GM10248 (cell line): ENCODE measurements at regions not wholly inside any gene's neighbourhood (a gene's known extent, or its start where the extent isn't known, plus 50 kb on each side); places are given as distances from the start of the nearest gene placed in this dataset.

Experiments
- CTCF ChIA-PET: fragments of 300-600 bp; sonication (Branson Sonifier 250); formaldehyde crosslinking; extraction: SDS; loops from one replicate; lab custom pipeline; 2021; ENCODE audit warnings: antibody characterized with exemption; lab: Yijun Ruan, JAX
- POLR2A ChIA-PET: fragments of 350-650 bp; sonication (Branson Sonifier 250); formaldehyde crosslinking; extraction: SDS; loops from one replicate; lab custom pipeline; 2020; ENCODE audit warnings: antibody characterized with exemption; lab: Yijun Ruan, JAX
- DNase-seq: peaks from one replicate; pipeline ENCODE4 v3.0.0; 2012; ENCODE audit errors: extremely low spot score
- CTCF ChIP-seq: IDR thresholded peaks from 2 replicates; pipeline ENCODE4 v1.5.1; 2012; ENCODE audit warnings: mild to moderate bottlenecking, low read depth; ENCODE audit errors: extremely low read depth, missing control alignments, control extremely low read depth

- CTCF ChIA-PET: no interaction called here
- no peak for TF ChIP-seq CTCF
- DNase-seq: no peak
- POLR2A ChIA-PET: no interaction called here
Observed at GRCh38 chr5:105782501-105782900, 1888.2 kb downstream of the EFNA5 start.

GRCh38 chr5:105773241-105773640 lies 1897.5 kb downstream of the EFNA5 start:
- CTCF ChIA-PET: interaction anchor here (1.4 kb wide), 1 partner anchor 8 kb away, joined by 3 read pairs; no protein-coding TSS in a partner anchor
- DNase-seq: no peak
- TF ChIP-seq CTCF: no peak
- POLR2A ChIA-PET: no interaction called here

GRCh38 chr5:105767267-105767666 lies 1903.5 kb downstream of the EFNA5 start:
- no peak for TF ChIP-seq CTCF
- ChIA-PET POLR2A (no interaction called here), CTCF (no interaction called here)
- no peak for DNase-seq

- CTCF ChIA-PET: interaction anchor here (1.3 kb wide), 1 partner anchor 119 kb away, joined by 3 read pairs; no protein-coding TSS in a partner anchor
- no peak for TF ChIP-seq CTCF
- POLR2A ChIA-PET: no interaction called here
- no peak for DNase-seq
Observed at GRCh38 chr5:105762728-105763127, 1908.0 kb downstream of the EFNA5 start.

GRCh38 chr5:105754056-105754455 lies 1916.7 kb downstream of the EFNA5 start:
- no peak for TF ChIP-seq CTCF
- DNase-seq: no peak
- CTCF ChIA-PET: no interaction called here
- POLR2A ChIA-PET: no interaction called here

- ChIA-PET POLR2A (no interaction called here), CTCF (no interaction called here)
- no peak for TF ChIP-seq CTCF
- no peak for DNase-seq
Observed at GRCh38 chr5:105752801-105753200, 1917.9 kb downstream of the EFNA5 start.

GRCh38 chr5:105751908-105752307 lies 1918.8 kb downstream of the EFNA5 start:
- ChIA-PET POLR2A (no interaction called here), CTCF (no interaction called here)
- DNase-seq: no peak
- TF ChIP-seq CTCF: no peak
